Stimulated activated CD4-positive, alpha-beta T cell treated with anti-CD3 and anti-CD28 coated beads, Interleukin-12 subunit alpha, Interleukin-12 subunit beta, amount 100 ng/mL, for 48 hours (primary cell): ENCODE measurements at regions not wholly inside any gene's neighbourhood (a gene's known extent, or its start where the extent isn't known, plus 50 kb on each side); places are given as distances from the start of the nearest gene placed in this dataset.

ENCODE experiments used
- DNase-seq, 3 donors: peaks; one replicate each; pipeline ENCODE4 v3.0.0-alpha.2; 2020; ENCODE audit warnings: low read depth in 2 of 3, low spot score in 1 of 3

GRCh38 chr2:128523457-128523856 is 204.8 kb upstream of the HS6ST1 start:
- DNase-seq = no peak

- no peak for DNase-seq
Observed at GRCh38 chr2:128524183-128524582, 205.5 kb upstream of the HS6ST1 start.

- no peak for DNase-seq
Observed at GRCh38 chr2:128525653-128526052, 207.0 kb upstream of the HS6ST1 start.

GRCh38 chr2:128526455-128526976 is 207.8 kb upstream of the HS6ST1 start:
- no peak for DNase-seq

- no peak for DNase-seq
Observed at GRCh38 chr2:128528133-128528532, 209.5 kb upstream of the HS6ST1 start.

- DNase-seq = no peak
Observed at GRCh38 chr2:128530025-128530573, 211.4 kb upstream of the HS6ST1 start.

- no peak for DNase-seq
Observed at GRCh38 chr2:128531856-128532255, 213.2 kb upstream of the HS6ST1 start.

GRCh38 chr2:128533101-128533500 is 214.4 kb upstream of the HS6ST1 start:
- no peak for DNase-seq

- no peak for DNase-seq
Observed at GRCh38 chr2:128534688-128535392, 216.2 kb upstream of the HS6ST1 start.

- no peak for DNase-seq
Observed at GRCh38 chr2:128535953-128536352, 217.3 kb upstream of the HS6ST1 start.

GRCh38 chr2:128536925-128537620 is 218.4 kb upstream of the HS6ST1 start:
- peak in 2 of 3 donors; percentile 13 to 14 for DNase-seq

GRCh38 chr2:128537646-128538045 is 219.0 kb upstream of the HS6ST1 start:
- no peak for DNase-seq

GRCh38 chr2:128538396-128538795 is 219.7 kb upstream of the HS6ST1 start:
- no peak for DNase-seq

- DNase-seq = no peak
Observed at GRCh38 chr2:128540670-128541069, 222.0 kb upstream of the HS6ST1 start.

- DNase-seq = no peak
Observed at GRCh38 chr2:128541448-128541847, 222.8 kb upstream of the HS6ST1 start.

- no peak for DNase-seq
Observed at GRCh38 chr2:128543036-128543435, 224.4 kb upstream of the HS6ST1 start.

- DNase-seq = no peak
Observed at GRCh38 chr2:128543646-128544045, 225.0 kb upstream of the HS6ST1 start.

GRCh38 chr2:128544321-128545037 is 225.8 kb upstream of the HS6ST1 start:
- no peak for DNase-seq

GRCh38 chr2:128545085-128545484 is 226.4 kb upstream of the HS6ST1 start:
- DNase-seq = no peak

GRCh38 chr2:128545829-128546228 is 227.2 kb upstream of the HS6ST1 start:
- no peak for DNase-seq

- no peak for DNase-seq
Observed at GRCh38 chr2:128547667-128548066, 229.0 kb upstream of the HS6ST1 start.

GRCh38 chr2:128548461-128548891 is 229.8 kb upstream of the HS6ST1 start:
- no peak for DNase-seq
